NT2/D1 (cell line): ENCODE measurements at regions not wholly inside any gene's neighbourhood (a gene's known extent, or its start where the extent isn't known, plus 50 kb on each side); places are given as distances from the start of the nearest gene placed in this dataset.

Experiments
- SUZ12 ChIP-seq: IDR thresholded peaks from 2 replicates; pipeline ENCODE4 v1.6.1; 2011; ENCODE audit not compliant: insufficient read length, insufficient read depth; ENCODE audit errors: extremely low read depth
- YY1 ChIP-seq: IDR thresholded peaks from 2 replicates; pipeline ENCODE4 v1.6.1; 2011; ENCODE audit not compliant: insufficient read length, insufficient read depth
- ZNF274 ChIP-seq: IDR thresholded peaks from 2 replicates; pipeline ENCODE4 v1.6.1; 2011; ENCODE audit warnings: mild to moderate bottlenecking, low read depth, low read length

GRCh38 chr7:46933596-46933995 is 648.3 kb downstream of the TNS3 start:
- no peak for TF ChIP-seq SUZ12
- TF ChIP-seq ZNF274: no peak
- no peak for TF ChIP-seq YY1
